ENCODE measurements at regions not wholly inside any gene's neighbourhood (a gene's known extent, or its start where the extent isn't known, plus 50 kb on each side); places are given as distances from the start of the nearest gene placed in this dataset.
"Not testable (repeated sequence)": the region's sequence is repeated elsewhere in the genome, so short reads cannot be mapped to it uniquely, and the experiment has no call there.

DNA sequence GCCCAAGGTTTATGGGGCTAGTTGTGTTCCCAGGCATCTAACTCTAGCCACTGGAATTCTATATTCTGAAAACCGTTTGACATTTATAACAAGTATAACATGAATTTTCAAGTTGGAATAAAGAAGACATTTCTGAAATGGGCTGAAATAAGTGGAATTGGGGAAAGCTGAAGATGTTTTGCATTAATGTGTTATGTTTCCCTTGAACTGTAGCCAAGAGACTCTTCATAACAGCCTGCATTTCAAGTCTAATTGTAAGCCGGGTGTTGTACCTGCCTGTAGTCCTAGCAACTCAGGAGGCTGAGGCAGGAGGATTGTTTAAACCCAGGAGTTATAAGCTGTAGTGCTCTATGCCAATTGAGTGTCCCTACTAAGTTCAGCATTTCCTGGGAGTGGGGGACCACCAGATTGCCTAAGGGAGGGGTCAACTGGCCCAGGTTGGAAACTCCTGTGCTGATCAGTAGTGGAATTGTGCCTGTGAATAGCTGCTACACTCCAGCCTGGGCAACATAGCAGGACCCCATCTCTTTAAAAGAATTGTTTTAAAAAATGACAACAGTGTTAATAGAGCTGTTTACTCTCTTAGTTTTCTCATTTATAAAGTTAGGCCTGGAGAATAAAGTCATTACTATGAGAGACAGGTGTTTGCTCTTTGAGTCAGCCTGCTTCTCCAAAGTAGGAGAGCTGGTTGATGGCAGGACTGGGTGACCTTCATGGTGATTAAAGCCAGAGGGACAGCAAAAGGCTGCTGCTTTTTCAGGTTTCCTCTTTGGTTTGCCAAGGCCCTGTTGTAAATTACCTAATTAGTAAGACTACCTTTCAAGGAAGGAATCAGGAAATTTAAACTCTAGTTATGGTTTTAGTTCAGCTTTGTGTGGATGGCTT lies 483.6 kb upstream of the RGS6 start:
- no peak for DNase-seq

DNA sequence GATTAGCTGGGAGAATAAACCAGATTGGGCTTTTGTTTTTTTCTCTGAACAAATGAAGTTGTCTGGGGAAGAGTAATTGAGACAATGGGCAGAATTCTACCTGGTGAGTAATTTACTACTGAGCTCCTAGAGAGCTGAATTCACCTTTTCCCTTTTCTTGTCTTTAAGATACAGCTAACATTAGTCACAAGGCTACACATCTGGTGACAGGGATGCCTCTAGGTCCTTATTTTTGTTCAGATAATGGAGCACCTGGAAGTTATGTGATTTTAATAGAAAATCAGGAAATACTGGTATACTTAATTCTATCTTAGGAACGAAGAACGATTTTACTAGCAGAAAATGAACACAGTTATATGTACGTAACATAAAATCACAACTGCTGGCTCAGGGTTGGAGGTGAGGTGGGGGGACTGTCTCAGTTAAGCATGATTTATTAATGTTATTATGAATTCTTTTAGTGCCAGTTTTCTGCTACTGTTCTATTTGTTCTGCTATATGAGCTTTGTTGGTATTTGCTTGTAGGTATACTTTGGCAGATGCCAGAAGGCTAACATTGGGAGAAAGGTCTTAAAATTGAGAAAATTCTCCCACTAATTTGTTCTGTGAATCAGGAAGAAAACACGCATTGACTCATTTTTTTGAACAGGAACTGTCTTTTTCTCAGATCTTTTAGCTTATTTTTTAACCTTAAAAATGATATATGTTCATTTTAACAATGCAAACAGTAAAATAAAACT lies 482.7 kb upstream of the RGS6 start:
- DNase-seq, result no peak

DNA sequence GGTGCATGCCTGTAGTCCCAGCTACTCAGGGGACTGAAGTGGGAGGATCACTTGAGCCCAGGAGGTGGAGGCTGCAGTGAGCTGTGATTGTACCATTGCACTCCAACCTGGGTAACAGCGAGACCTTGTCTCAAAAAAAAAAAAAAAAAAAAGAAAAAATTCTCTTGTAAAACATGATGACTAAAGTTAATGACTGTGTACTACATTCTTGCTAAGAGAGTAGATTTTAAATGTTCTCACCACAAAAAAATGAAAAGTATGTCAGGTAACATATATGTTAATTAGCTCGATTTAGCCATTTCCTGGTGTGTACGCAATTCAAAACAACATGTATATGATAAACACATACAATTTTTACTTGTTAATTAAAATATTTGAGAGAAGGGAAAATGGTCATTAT lies 480.7 kb upstream of the RGS6 start:
- no peak for DNase-seq

DNA sequence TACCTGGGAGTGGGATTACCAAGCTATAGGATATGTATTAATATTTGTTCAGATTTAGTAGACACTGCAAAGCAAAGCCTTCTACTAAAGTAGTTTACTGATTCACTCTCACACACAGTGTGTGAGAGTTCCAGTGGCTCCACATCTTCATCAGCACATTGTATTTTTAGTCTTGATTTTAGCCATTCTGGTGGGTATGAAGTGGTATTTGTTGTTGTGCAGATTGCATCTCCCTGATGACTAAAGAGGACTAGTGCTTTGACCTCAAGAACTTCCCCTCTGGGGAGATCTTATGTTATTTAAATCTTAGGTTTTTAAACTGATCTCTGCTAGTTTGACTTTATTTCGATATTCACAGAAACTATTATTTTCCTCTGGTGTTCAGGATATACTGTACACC lies 479.7 kb upstream of the RGS6 start:
- DNase-seq, result no peak

DNA sequence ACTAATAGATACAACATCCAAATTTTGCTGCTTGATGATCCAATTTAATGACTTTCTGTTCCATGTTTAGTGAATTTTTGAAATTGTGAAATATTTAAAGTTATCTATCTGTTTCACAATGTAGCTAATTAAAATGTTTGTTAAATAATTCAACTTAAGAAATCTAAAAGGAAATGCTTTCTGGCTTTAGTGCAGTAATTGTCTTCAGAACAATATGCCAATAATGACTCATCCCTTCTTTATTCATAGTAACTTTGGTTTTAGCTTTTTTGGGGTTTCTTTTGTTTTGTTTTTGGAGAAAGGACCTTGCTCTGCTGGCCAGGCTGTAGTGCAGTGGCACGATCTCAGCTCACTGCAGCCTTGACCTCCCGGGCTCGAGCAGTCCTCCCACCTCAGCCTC lies 479.2 kb upstream of the RGS6 start:
- no peak for DNase-seq

DNA sequence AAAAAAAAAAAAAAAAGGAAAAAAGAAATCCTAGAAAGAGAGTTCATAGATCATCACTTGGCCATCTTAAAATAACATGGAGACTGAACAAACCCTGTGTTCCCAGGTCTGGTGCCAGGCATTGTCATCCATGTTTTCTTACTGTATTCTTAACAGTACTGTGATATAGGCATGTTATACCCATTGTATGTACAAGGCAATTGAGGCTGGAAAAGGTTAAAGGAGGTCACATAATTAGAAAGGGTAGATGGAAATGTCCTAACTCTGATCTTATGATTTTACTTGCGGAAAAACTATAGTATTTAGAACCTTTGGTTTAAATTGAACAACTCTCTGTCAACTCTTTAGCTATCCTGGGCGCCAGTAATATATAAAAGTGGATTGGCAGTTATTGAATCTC lies 478.2 kb upstream of the RGS6 start:
- no peak for DNase-seq

DNA sequence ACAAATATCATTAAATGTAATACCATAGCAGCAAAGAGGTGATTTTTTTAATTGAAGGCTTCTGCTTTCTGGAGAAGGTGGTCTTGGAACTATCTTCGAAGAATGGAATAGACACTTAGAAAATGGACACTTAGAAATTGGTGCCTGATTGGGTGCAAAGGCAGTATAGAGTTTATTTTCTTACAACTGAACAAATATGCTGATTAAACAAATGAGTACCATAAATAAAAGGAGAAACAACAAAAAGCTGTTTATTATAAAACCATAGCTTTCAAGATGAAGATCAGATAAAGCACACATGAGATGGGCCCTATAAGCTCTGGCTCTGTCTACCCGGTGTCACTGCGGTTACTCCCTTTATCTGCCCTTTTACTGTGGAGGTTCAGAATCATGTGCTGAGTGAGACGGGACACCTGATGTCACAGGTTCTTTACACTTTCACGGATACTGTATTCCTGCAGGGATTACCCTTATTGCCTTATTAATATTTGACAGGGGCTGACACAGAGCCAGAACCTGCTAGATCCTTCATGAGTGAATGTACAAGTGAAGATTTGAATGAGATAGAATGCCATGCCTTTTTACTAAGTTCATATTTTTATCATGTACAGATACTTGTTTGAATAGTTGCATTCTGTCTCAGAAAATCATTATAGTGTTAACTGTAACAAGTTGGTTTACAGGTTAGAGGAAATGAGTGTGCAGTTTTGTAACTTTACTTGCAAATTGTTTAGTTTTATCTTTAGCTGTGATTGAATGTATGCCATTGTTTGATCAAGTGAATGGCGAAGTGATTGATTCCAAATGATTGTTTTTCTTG lies 477.5 kb upstream of the RGS6 start:
- DNase-seq, result no peak

DNA sequence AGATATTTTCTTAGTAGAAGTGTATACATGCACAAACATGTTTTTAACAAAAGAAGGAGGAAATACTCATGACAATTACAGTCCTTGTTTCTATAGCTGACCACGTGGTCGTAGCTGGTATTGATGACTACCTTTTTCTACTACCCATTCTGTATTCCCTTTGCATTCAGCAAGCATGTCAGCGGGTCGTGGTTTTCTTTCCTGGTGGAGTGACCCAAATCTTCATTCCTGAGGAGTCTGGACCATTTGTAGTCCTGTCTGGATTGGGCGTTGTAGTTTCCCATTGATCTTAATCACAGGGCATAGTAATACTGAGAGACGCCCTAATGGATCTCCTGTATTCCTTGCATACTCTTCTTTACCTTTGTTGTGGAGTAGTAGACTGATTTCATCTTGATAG lies 472.1 kb upstream of the RGS6 start:
- DNase-seq, result no peak

DNA sequence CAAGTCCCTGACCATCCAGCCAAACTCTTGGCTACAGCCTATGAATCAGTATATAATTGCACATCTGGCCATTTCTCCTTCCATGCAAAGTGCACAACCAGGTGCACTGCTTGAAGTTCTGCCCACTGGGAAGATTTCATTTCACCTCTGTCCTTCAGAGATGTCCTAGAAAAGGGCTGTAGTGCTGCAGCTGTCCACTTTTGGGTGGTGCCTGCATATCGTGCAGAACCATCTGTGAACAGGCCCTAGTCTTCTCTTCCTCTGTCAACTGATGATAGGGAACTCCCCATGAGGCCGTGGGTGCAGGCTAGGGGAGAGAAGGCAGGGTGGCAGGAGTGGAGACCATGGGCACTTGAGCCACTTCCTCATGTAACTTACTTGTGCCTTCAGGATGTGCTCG lies 470.6 kb upstream of the RGS6 start:
- DNase-seq, result not testable (repeated sequence)

DNA sequence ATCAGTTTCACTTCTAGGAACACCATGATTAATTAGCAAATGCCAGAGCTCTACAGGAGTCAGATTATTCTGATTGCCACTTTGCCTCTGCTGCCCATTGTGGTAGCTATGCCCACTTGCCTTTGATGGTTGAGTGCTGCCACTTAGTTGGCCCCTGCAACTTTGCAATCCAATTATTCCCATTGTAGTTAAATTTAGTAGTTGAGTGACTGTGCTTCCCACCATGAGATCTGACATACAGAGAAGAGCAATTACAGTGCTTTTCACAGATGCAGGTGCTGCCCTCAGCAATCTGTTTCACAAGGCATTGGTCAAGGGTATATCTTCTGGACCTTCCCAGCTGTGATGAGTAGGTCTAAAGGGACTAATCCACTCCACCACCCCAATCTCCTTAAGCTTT lies 468.4 kb upstream of the RGS6 start:
- DNase-seq, result no peak

DNA sequence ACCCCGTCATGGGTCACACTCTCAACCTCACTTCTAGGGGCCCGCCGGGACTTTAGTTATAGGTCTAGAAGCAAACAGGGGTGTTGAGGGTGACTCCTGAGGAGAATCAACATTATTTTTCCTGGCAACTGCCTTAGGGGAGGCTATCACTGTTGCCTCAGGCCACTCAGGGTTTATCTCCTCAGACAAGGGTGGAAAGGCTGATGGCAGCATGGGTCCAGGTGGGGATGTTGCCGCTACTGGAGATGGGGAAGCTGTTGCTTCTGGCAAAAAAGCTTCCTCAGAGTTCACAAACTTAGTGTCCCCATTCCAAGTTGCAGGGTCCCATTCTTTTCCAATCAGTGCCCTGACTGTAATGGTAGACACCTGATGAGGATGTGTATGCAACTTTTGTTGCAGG lies 467.4 kb upstream of the RGS6 start:
- no peak for DNase-seq

DNA sequence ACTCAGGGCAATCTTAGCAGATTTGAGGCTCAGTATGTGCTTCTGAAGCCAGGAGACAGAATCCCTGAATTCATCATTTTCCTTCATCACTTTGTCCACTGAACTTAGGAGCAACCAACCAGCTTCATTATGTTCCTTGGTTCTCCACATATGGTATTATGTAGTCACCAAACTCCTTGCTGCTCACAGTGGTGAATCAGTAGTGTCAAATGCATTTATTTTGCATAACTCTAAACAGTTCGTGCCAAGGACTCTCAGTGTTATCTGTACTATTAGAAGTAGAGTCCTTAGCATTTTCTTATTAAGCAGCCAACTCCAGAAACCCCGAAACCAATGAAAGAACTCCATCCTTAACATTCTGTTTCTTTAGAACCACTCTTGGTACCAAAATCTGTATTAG lies 466.9 kb upstream of the RGS6 start:
- DNase-seq, result no peak

DNA sequence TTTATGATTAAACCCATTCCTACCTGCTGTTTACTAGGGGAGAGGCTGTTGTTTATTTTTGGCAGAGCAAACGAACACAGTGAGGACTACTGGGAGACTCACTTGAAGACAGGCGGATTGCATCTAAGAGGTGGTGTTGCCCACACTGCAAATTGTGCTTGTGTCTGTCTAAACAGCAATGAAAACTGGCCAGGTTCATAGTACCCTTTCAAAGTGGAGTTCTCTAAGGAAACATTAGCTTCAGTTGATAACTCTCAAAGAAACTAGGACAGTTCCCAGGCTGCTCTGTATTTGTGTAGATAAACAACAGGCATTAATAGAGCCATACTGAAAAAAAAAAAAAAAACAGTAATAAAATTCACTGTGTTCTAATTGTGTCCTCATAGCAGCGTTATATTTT lies 466.0 kb upstream of the RGS6 start:
- DNase-seq, result no peak

DNA sequence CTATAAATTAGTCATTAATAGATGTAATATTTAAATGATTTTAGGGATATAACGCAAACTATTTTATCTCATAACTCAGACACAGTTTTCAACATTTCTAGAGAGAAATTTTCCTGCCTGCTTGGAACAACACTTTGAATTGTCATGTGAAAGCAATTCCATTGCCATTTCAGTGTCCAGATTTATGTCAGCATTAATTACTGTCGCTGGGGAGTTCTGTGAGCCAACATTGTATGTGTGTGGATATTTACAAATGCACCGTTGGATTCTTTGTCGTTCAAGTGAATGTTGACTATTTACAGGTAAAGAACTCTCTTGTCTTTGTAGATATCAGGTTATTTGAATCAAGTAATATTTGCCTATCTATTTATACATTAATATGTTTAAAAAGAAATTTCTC lies 465.3 kb upstream of the RGS6 start:
- no peak for DNase-seq

DNA sequence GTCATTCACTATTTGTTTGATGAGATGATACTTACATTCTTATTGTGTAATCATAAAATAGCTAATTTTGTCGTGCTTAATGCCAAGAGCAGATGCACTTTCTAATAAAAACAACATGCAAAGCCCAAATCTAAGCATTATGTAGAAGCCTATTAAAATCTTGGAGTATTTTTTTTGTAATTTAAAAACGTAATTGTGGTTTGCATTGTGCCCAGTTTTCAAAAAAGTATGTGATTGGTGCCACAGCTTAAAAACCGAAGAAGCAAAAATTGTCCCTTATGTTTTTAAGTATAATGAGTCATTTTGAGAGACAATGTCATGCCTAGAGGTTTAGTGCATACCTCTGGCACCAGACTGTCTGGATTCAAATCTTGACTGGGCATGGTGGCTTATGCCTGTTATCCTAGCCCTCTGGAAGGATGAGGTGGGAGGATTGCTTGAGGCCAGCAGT lies 464.8 kb upstream of the RGS6 start:
- DNase-seq, result no peak

DNA sequence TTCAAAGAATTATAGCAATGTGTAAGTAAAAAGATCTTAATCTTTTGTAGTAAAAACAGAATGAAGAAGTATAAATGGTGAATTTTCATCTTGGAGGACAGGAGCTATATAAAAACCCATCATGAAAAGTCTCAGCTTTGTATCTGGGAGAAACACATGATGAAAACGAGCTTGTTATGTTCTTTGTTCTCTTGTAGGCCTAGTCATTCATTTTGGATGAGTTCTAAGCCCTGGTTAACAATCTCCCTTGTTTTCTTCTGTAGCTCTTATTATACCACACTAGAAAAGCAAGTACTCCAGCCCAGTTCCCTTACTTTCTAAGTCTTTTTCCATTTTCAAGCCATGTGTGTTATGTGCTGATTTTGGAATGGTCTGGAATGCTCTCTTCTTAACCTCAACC lies 463.5 kb upstream of the RGS6 start:
- no peak for DNase-seq

DNA sequence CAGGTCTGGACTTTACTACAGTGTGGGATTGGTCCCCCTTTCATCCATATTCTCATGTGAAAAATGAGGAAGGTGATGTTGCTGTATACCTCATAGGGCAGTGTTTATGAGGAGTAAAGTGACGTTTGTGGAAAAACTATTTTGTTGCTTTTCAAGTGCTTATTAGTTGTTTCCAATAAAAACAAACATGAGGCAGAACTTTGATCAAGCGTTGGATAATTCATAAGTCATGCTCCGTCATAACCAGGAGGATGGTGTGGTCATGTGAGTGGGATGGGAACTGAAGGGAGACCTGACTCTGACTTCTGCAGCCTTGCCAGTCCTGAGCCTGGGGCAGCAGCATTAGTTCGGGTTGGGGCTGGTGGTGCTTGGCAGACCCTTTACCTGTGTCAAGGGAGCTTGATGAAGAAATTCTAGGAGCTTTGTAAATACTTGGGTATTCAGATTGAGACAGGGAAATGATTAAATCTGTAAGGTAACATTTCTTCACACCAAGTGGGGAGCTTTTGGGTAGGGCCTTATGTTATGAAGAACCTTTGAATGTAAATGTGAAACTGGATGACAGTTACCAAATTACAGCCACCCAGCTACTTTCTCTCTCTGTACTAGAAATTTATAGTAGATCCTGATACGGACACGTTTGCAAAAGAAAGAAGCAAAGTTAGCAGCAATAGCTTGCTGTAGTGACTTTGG lies 462.4 kb upstream of the RGS6 start:
- no peak for DNase-seq

DNA sequence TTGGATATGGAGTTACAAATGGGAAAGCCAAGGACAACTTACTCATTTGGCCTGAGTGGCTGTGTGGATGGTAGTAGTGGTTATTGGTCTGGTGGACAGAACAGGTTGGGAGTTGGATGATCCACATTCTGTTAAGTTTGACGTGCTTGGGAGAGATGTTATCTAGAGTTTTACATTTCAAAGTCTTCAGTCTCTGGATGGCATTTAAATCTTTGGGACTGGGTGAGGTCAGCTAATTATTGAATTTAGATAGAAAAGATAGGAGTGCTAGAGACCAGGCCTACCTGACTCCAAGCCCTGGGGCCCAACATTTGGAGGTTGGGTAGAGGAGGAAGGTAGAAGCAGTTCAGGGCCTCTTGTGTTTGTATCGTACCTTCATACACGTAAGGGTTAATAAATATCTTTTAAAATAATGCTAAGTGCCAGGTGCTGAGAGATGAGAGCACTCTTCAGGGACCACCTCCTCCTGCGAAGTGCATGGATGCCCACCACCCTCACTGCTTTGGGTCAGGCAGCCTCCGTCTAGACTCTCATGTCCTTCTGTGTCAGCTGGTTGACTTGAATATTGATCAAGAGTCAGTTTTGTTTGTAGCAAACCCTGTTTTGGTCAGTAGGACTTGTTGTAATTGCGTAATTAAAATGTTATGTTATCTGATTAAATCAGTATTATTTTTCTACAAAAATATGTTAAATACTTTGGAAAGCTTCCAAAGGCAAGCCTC lies 460.4 kb upstream of the RGS6 start:
- no peak for DNase-seq

DNA sequence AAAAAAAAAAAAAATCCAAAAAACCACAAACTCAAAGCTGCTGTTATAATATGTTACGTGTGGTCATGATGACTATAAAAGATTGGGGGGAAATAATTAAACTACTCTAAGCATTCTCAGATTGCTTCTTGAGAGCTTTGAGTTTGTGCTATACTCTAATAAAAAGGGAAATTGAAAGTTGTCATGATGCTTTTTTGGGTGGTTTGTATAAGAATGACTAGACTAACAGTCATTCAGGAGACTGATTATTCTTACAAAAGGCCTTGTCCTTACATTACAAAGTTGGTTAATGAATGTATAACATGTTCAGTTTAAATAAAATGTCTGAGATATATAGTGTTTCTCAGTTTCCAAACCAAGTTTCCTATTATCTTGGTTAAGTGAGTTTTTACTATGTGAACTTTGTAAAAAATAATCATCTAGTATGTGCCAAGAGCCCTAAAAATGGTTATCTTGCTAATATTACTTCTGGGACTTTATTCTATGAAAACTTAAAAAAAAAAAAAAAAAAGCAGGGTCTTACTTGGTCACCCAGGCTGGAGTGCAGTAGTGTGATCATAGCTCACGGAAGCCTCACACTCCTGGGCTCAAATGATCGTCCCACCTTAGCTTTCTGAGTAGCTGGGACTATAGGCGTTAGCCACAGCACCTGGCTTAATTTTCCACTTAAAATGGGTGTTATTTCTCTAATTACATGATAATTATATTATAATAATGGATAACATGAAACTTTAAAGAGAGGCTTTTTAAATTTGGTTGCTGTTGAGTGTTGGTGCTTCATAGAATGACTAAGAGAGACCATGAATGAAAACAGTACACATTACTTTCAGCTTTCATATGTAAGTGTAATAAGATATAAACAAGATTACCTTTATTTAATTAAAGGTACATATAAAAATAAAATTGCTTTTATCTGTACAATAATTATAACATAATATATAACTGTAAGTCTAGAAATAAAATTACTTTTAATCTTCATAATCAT lies 459.6 kb upstream of the RGS6 start:
- no peak for DNase-seq

DNA sequence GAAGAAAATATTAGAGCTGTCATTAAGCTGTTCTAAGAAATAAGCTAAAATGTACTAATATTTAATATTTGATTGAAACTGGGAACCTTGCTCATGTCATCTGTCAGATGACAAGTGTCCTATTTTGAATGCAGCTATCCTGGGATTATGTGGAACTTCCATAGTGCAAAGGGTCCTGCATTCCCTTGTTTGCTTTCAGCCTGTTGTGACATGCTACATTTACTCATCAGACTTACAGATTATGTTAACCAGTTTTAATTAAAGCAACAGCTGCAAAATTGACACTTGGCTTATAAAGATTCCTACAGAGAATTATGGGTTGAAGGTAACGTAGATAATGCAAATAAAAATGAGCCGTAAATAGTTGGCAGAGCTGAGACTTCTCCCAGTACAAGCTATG lies 458.4 kb upstream of the RGS6 start:
- no peak for DNase-seq
